ENCODE measurements at regions not wholly inside any gene's neighbourhood (a gene's known extent, or its start where the extent isn't known, plus 50 kb on each side); places are given as distances from the start of the nearest gene placed in this dataset.
"Not testable (repeated sequence)": the region's sequence is repeated elsewhere in the genome, so short reads cannot be mapped to it uniquely, and the experiment has no call there.

DNA sequence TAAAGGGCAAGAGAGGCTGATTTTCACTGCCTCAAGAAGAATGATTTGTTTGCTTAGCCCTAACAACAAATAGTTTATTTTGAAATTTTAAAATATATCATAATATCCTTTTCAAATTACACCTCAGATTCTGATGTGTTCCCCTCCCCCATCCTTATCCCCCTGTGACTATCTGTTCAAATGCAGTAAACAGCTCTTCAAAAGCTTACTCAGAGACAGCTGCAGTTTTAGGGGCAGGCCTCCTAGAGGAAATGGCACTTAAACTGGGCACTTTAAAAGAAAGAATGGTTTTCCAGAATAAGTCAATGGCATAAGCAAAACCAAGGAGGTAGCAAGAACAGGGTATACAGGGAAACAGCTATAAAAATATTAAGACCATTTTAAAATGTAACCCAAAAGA, 118.6 kb upstream of the UST start:
- TF ChIP-seq, protein P1, sequence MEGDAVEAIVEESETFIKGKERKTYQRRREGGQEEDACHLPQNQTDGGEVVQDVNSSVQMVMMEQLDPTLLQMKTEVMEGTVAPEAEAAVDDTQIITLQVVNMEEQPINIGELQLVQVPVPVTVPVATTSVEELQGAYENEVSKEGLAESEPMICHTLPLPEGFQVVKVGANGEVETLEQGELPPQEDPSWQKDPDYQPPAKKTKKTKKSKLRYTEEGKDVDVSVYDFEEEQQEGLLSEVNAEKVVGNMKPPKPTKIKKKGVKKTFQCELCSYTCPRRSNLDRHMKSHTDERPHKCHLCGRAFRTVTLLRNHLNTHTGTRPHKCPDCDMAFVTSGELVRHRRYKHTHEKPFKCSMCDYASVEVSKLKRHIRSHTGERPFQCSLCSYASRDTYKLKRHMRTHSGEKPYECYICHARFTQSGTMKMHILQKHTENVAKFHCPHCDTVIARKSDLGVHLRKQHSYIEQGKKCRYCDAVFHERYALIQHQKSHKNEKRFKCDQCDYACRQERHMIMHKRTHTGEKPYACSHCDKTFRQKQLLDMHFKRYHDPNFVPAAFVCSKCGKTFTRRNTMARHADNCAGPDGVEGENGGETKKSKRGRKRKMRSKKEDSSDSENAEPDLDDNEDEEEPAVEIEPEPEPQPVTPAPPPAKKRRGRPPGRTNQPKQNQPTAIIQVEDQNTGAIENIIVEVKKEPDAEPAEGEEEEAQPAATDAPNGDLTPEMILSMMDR (IDR thresholded peaks at IDR 0.05), result no peak

DNA sequence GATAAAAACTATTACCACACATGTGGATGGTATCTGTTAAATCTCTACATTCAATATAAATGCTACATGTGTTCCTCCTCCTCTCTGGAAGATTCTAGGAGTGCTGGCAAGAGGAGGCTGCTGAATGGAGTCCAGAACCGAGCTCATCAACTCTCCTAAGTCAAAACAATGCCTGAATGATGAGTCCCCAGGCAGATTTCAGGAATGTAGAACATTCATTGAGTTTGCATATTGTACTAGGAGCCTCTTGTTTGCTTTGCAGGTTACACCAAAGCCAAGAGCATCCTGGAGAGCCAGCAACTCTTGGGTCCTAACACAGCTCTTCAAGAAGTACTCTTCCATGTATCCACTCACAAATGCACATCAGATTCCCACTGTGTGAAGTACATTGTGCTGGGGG, 117.6 kb upstream of the UST start:
- Mint-ChIP-seq H3K4me1 (ENCODE audit: unreplicated experiment) (no peaks in the 10 kb centered on the region), H3K27ac (ENCODE audit: unreplicated experiment) (no peak overlapping the region), H3K4me3 (ENCODE audit: unreplicated experiment) (no peak overlapping the region), H3K36me3 (ENCODE audit: unreplicated experiment) (no peaks in the 10 kb centered on the region), H3K9me3 (ENCODE audit: unreplicated experiment) (no peaks in the 10 kb centered on the region), H3K27me3 (ENCODE audit: unreplicated experiment) (peaks cover 10% of the 10 kb centered on the region)
- no peak for DNase-seq (ENCODE audit: extremely low spot score, unreplicated experiment)
- TF ChIP-seq, protein P1 (IDR thresholded peaks at IDR 0.05), result no peak

More for the DNA sequence above, 118.6 kb upstream of the UST start:
- H3K4me1 Mint-ChIP-seq (ENCODE audit: unreplicated experiment), result no peaks in the 10 kb centered on the region
- H3K4me3 Mint-ChIP-seq (ENCODE audit: unreplicated experiment), result no peak overlapping the region
- H3K27me3 Mint-ChIP-seq (ENCODE audit: unreplicated experiment), result peaks cover 11% of the 10 kb centered on the region
- no peak for DNase-seq (ENCODE audit: extremely low spot score, unreplicated experiment)
- H3K36me3 Mint-ChIP-seq (ENCODE audit: unreplicated experiment), result no peaks in the 10 kb centered on the region
- no peaks in the 10 kb centered on the region for H3K9me3 Mint-ChIP-seq (ENCODE audit: unreplicated experiment)
- no peak overlapping the region for H3K27ac Mint-ChIP-seq (ENCODE audit: unreplicated experiment)

DNA sequence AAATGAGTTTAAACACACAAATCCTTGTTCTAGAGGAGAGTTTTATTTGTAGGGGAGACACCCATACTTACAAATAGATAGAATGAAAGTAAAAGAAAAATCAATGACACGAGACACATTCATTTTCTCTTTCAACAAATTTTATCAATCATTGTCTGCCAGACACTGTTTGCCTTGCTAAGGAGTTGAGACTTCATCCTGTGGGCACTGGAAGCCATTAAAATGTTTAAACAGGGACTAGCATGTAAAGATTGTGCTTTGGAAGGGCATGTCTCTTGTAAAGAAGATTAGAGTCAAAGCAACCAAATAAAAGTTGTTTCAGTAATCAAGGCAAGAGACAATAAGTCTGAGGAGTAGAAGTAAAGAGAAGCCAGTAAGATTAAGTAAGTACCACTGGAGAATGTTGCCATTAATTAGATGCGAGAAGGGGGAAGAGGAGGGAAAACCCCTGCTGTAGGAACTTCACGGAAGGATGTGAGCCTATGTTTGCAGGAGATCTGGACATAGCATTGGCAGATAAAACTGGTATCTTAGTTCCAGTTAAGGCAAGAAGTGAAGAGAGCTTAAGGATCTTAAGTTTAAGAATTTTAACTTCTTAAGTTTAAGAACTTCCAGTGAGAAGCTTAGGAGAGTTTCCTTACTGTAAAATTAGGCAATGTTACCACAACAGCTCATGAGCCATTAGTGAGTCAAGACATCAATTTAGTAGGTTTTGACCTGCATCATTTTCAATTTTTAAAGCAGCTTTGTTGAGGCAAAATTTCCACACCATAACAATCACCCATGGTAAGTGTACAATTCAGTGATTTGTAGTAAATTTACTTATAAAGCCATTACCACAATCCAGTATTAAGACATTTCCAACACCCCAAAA, 117.0 kb upstream of the UST start:
- H3K27ac Mint-ChIP-seq (ENCODE audit: unreplicated experiment), result no peak overlapping the region
- TF ChIP-seq, protein P1 (IDR thresholded peaks at IDR 0.05), result no peak

DNA sequence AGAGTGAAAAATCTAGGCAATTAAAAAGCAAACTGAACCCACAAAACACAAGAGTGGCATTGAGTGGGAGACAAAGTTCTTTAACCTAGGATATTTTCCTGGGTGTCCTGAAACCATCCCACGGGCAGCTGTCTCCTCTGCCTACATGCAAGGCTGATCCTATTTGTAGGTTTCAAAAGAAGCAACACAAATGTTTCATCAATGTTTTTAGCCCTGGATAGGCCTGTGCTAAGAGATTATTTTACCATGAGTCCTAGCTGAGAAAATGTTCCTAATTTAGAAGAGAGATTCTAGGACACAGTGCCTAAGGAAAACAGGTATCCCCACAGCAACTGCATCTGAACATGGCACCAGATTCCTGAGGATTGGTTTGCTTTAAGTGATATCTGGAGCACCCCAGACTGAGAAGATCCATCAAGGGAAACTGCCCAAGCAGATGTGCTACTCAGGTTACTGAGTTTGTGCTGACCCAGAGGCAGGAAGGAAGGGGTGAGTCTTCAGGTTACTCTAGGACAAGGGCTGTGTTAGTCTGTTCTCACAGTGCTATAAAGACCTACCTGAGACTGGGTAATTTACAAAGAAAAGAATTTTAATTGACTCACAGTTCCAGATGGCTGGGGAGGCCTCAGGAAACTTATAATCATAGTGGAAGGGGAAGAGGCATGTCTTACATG, 111.6 kb upstream of the UST start:
- Mint-ChIP-seq H3K9me3 (ENCODE audit: unreplicated experiment) (no peaks in the 10 kb centered on the region), H3K4me1 (ENCODE audit: unreplicated experiment) (peaks cover 2% of the 10 kb centered on the region), H3K4me3 (ENCODE audit: unreplicated experiment) (no peak overlapping the region), H3K27ac (ENCODE audit: unreplicated experiment) (no peak overlapping the region), H3K36me3 (ENCODE audit: unreplicated experiment) (no peaks in the 10 kb centered on the region), H3K27me3 (ENCODE audit: unreplicated experiment) (peaks cover 2% of the 10 kb centered on the region)
- TF ChIP-seq, protein P1 (IDR thresholded peaks at IDR 0.05), result no peak
- no peak for DNase-seq (ENCODE audit: extremely low spot score, unreplicated experiment)

More for the DNA sequence above, 117.0 kb upstream of the UST start:
- Mint-ChIP-seq H3K9me3 (ENCODE audit: unreplicated experiment) (no peaks in the 10 kb centered on the region), H3K4me3 (ENCODE audit: unreplicated experiment) (no peak overlapping the region), H3K27me3 (ENCODE audit: unreplicated experiment) (peaks cover 10% of the 10 kb centered on the region), H3K4me1 (ENCODE audit: unreplicated experiment) (no peaks in the 10 kb centered on the region), H3K36me3 (ENCODE audit: unreplicated experiment) (no peaks in the 10 kb centered on the region)
- no peak for DNase-seq (ENCODE audit: extremely low spot score, unreplicated experiment)

DNA sequence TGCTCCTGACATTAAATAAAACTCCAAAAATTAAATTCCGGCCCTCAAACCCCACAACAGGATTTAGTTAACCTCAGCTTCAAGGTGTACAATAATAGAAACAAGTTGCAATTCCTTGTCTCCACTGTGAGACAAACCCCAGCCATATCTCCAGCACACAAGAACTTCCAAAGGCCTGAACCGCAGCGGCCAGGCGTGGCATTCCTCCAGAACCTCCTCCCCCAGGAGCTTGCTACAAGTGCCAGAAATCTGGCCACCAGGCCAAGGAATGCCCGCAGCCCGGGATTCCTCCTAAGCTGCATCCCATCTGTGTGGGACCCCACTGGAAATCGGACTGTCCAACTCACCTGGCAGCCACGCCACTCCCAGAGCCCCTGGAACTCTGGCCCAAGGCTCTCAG, 105.0 kb upstream of the UST start:
- not testable (repeated sequence) for H3K36me3 Mint-ChIP-seq (ENCODE audit: unreplicated experiment); H3K4me3 Mint-ChIP-seq (ENCODE audit: unreplicated experiment); DNase-seq (ENCODE audit: extremely low spot score, unreplicated experiment); H3K9me3 Mint-ChIP-seq (ENCODE audit: unreplicated experiment); H3K4me1 Mint-ChIP-seq (ENCODE audit: unreplicated experiment); H3K27me3 Mint-ChIP-seq (ENCODE audit: unreplicated experiment); H3K27ac Mint-ChIP-seq (ENCODE audit: unreplicated experiment)

DNA sequence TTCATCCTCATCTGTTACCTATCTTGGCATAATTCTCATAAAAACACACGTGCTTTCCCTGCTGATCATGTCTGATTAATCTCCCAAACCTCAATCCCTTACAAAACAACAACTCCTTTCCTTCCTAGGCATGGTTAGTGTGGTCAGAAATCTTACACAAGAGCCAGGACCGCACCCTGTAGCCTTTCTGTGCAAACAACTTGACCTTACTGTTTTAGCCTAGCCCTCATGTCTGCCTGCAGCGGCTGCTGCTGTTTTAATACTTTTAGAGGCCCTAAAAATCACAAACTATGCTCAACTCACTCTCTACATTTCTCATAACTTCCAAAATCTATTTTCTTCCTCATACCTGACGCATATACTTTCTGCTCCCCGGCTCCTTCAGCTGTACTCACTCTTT, 103.6 kb upstream of the UST start:
- H3K4me3 Mint-ChIP-seq (ENCODE audit: unreplicated experiment); H3K27me3 Mint-ChIP-seq (ENCODE audit: unreplicated experiment); H3K36me3 Mint-ChIP-seq (ENCODE audit: unreplicated experiment); H3K27ac Mint-ChIP-seq (ENCODE audit: unreplicated experiment); H3K4me1 Mint-ChIP-seq (ENCODE audit: unreplicated experiment); H3K9me3 Mint-ChIP-seq (ENCODE audit: unreplicated experiment); DNase-seq (ENCODE audit: extremely low spot score, unreplicated experiment): not testable (repeated sequence)

DNA sequence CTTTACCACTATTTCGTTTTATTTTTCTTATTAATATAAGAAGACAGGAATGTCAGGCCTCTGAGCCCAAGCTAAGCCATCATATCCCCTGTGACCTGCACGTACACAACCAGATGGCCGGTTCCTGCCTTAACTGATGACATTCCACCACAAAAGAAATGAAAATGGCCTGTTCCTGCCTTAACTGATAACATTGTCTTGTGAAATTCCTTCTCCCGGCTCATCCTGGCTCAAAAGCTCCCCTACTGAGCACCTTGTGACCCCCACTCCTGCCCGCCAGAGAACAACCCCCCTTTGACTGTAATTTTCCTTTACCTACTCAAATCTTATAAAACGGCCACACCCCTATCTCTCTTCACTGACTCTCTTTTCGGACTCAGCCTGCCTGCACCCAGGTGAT, 101.8 kb upstream of the UST start:
- H3K27me3 Mint-ChIP-seq (ENCODE audit: unreplicated experiment); H3K27ac Mint-ChIP-seq (ENCODE audit: unreplicated experiment); H3K4me3 Mint-ChIP-seq (ENCODE audit: unreplicated experiment); H3K36me3 Mint-ChIP-seq (ENCODE audit: unreplicated experiment); H3K9me3 Mint-ChIP-seq (ENCODE audit: unreplicated experiment); H3K4me1 Mint-ChIP-seq (ENCODE audit: unreplicated experiment); DNase-seq (ENCODE audit: extremely low spot score, unreplicated experiment): not testable (repeated sequence)

Data from osteocyte (in vitro differentiated cells).